H1 (cell line): ENCODE measurements at regions not wholly inside any gene's neighbourhood (a gene's known extent, or its start where the extent isn't known, plus 50 kb on each side); places are given as distances from the start of the nearest gene placed in this dataset.

ENCODE experiments used
- CBX8 ChIP-seq: fragments of 300-800, 300-1000 bp; sonication (generic); IDR thresholded peaks from 2 replicates; pipeline ENCODE4 v1.7.1; 2016; ENCODE audit warnings: low read depth, low read length, borderline replicate concordance
- MAX ChIP-seq: IDR thresholded peaks from 2 replicates; pipeline ENCODE4 v1.6.1; 2012; ENCODE audit warnings: inconsistent platforms
- RFX5 ChIP-seq: IDR thresholded peaks from 2 replicates; pipeline ENCODE4 v1.6.1; 2011; ENCODE audit warnings: low read depth, low read length, improper control_type of control experiment, borderline replicate concordance
- YY1 ChIP-seq: IDR thresholded peaks from 2 replicates; pipeline ENCODE4 v1.6.1; 2011; ENCODE audit warnings: low read depth, mild to moderate bottlenecking, low read length

- no peak for TF ChIP-seq CBX8
- no peak for TF ChIP-seq RFX5
- no peak for TF ChIP-seq MAX
- TF ChIP-seq YY1 = no peak
Measured at GRCh38 chr20:56968376-56969048, 297.9 kb downstream of the BMP7 start (continued).
